ENCODE measurements at regions not wholly inside any gene's neighbourhood (a gene's known extent, or its start where the extent isn't known, plus 50 kb on each side); places are given as distances from the start of the nearest gene placed in this dataset.

GRCh38 chr12:3966376-3966775 lies 93.2 kb upstream of the PARP11 start:
- TF ChIP-seq EZH2 (IDR thresholded peaks at IDR 0.05; ENCODE audit: low read depth): no peak
- no peak for TF ChIP-seq CTCF (conservative IDR thresholded peaks at IDR 0.05)

Measured in PC-9 (cell line).